ENCODE measurements at regions not wholly inside any gene's neighbourhood (a gene's known extent, or its start where the extent isn't known, plus 50 kb on each side); places are given as distances from the start of the nearest gene placed in this dataset.

DNA sequence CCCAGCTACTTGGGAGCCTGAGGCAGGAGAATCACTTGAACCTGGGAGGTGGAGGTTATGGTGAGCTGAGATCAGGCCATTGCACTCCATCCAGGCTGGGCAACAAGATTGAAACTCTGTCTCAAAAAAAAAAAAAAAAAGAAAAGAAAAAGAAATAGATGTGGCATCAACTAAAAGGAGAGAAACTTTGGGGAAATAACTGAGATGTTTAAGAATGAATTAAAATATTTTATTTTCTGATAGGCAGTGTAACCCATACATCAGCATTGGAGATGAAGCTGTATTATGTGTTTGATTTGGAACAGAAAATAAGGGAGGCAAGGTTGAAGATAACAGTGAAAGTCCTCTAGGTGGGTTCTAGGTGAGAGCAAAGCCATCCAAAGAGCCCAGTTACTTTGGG is 110.7 kb upstream of the HNRNPA3 start:
- POLR2A ChIA-PET = interaction anchor here (0.7 kb wide), 2 partner anchors 23 to 64 kb away, joined by 3 read pairs; no protein-coding TSS in a partner anchor
- Histone ChIP-seq H3K4me2 (ENCODE audit: low read length) (no peak overlapping the region), H2AFZ (ENCODE audit: low read length) (no peak overlapping the region), H3K4me1 (ENCODE audit: insufficient read depth, low read length, poor library complexity, severe bottlenecking) (no peaks in the 10 kb centered on the region), H3K79me2 (ENCODE audit: insufficient read depth, low read depth, low read length) (no peaks in the 10 kb centered on the region), H4K20me1 (ENCODE audit: insufficient read depth, low read length) (no peaks in the 10 kb centered on the region), H3K9me3 (ENCODE audit: low read length) (no peaks in the 10 kb centered on the region), H3K27ac (ENCODE audit: low read depth, low read length, poor library complexity, severe bottlenecking) (no peak overlapping the region), H3K9me2 (ENCODE audit: insufficient read depth, low read length) (no peaks in the 10 kb centered on the region), H3K4me3 (ENCODE audit: low read depth, low read length, poor library complexity, severe bottlenecking) (no peak overlapping the region), H3K36me3 (ENCODE audit: insufficient read depth, low read length) (no peaks in the 10 kb centered on the region)
- TF ChIP-seq, protein P1, sequence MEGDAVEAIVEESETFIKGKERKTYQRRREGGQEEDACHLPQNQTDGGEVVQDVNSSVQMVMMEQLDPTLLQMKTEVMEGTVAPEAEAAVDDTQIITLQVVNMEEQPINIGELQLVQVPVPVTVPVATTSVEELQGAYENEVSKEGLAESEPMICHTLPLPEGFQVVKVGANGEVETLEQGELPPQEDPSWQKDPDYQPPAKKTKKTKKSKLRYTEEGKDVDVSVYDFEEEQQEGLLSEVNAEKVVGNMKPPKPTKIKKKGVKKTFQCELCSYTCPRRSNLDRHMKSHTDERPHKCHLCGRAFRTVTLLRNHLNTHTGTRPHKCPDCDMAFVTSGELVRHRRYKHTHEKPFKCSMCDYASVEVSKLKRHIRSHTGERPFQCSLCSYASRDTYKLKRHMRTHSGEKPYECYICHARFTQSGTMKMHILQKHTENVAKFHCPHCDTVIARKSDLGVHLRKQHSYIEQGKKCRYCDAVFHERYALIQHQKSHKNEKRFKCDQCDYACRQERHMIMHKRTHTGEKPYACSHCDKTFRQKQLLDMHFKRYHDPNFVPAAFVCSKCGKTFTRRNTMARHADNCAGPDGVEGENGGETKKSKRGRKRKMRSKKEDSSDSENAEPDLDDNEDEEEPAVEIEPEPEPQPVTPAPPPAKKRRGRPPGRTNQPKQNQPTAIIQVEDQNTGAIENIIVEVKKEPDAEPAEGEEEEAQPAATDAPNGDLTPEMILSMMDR (conservative IDR thresholded peaks at IDR 0.05; ENCODE audit: low read length) = no peak
- no peak for TF ChIP-seq EZH2phosphoT487 (IDR thresholded peaks at IDR 0.05; ENCODE audit: borderline replicate concordance, low read depth, low read length)
- no peak for DNase-seq (ENCODE audit: low spot score)
- intact Hi-C loops (cut with micrococcal nuclease; ENCODE audit: unreplicated experiment) = no loop called here
- CTCF ChIA-PET (ENCODE audit: unreplicated experiment) = no interaction called here
- BruUV-seq (replicated peaks) = no TSS peak

DNA sequence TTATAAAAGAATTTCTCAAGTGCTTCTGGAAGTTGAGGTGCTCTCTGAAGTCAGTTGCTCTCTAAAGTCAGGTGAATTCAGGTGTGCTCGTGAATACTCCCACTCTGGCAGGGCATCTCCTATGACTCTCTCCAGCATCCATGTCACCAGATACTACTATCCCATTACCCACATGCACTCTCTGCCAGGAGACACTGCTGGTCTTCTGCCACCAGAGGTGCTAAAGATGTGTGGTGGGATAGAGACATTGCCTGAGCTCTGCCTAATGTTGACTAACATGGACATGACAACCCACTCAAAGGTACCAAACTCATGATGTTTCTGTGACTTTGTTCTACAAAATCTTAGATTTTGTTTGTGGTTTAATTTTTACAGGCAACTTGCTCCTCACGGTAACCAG is 106.4 kb upstream of the HNRNPA3 start:
- Histone ChIP-seq H3K27ac (ENCODE audit: low read depth, low read length, poor library complexity, severe bottlenecking) (no peak overlapping the region), H3K79me2 (ENCODE audit: insufficient read depth, low read depth, low read length) (no peaks in the 10 kb centered on the region), H3K9me2 (ENCODE audit: insufficient read depth, low read length) (no peaks in the 10 kb centered on the region), H3K4me1 (ENCODE audit: insufficient read depth, low read length, poor library complexity, severe bottlenecking) (no peaks in the 10 kb centered on the region), H3K4me2 (ENCODE audit: low read length) (no peak overlapping the region), H3K9me3 (ENCODE audit: low read length) (no peaks in the 10 kb centered on the region), H2AFZ (ENCODE audit: low read length) (no peak overlapping the region), H3K4me3 (ENCODE audit: low read depth, low read length, poor library complexity, severe bottlenecking) (no peak overlapping the region), H3K36me3 (ENCODE audit: insufficient read depth, low read length) (no peaks in the 10 kb centered on the region), H4K20me1 (ENCODE audit: insufficient read depth, low read length) (no peaks in the 10 kb centered on the region)
- ChIA-PET CTCF (ENCODE audit: unreplicated experiment) (no interaction called here), POLR2A (interaction anchor here (1.6 kb wide), 1 partner anchor 15 kb away, joined by 3 read pairs; no protein-coding TSS in a partner anchor)
- intact Hi-C loops (cut with micrococcal nuclease; ENCODE audit: unreplicated experiment) = no loop called here
- DNase-seq (ENCODE audit: low spot score) = peak; percentile 2
- BruUV-seq (replicated peaks) = no TSS peak
- no peak for TF ChIP-seq EZH2phosphoT487 (IDR thresholded peaks at IDR 0.05; ENCODE audit: borderline replicate concordance, low read depth, low read length)
- TF ChIP-seq, protein P1 (conservative IDR thresholded peaks at IDR 0.05; ENCODE audit: low read length) = peak; percentile 56; the same call in 1 of the 2 replicates

DNA sequence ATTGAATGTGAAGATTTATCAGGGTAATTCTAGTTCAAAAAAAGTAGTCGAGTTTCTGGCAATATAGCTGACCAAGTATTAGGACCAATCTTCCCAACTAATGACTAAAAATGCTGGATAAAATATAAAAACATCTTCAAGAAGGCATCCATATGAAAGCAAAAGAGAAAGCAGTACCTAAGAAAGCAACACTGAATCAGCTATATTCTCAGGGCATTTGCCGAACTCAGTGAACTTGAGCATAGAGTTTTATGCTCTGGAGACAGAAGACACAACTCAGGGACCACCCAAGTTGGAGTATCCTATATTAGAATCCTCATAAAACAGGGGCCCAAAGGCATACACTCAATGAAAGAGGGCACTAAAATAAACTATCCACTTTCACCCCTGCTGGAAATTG is 103.7 kb upstream of the HNRNPA3 start:
- Histone ChIP-seq H2AFZ (ENCODE audit: low read length) (no peak overlapping the region), H3K4me1 (ENCODE audit: insufficient read depth, low read length, poor library complexity, severe bottlenecking) (no peaks in the 10 kb centered on the region), H3K9me2 (ENCODE audit: insufficient read depth, low read length) (no peaks in the 10 kb centered on the region), H3K27ac (ENCODE audit: low read depth, low read length, poor library complexity, severe bottlenecking) (no peak overlapping the region), H3K36me3 (ENCODE audit: insufficient read depth, low read length) (no peaks in the 10 kb centered on the region), H3K9me3 (ENCODE audit: low read length) (no peaks in the 10 kb centered on the region), H3K79me2 (ENCODE audit: insufficient read depth, low read depth, low read length) (no peaks in the 10 kb centered on the region), H4K20me1 (ENCODE audit: insufficient read depth, low read length) (no peaks in the 10 kb centered on the region), H3K4me2 (ENCODE audit: low read length) (no peak overlapping the region), H3K4me3 (ENCODE audit: low read depth, low read length, poor library complexity, severe bottlenecking) (no peak overlapping the region)
- POLR2A ChIA-PET = no interaction called here
- CTCF ChIA-PET (ENCODE audit: unreplicated experiment) = no interaction called here
- intact Hi-C loops (cut with micrococcal nuclease; ENCODE audit: unreplicated experiment) = no loop called here
- TF ChIP-seq EZH2phosphoT487 (IDR thresholded peaks at IDR 0.05; ENCODE audit: borderline replicate concordance, low read depth, low read length) = no peak
- no peak for DNase-seq (ENCODE audit: low spot score)
- no TSS peak for BruUV-seq (replicated peaks)
